Chondrocyte (in vitro differentiated cells): ENCODE measurements at regions not wholly inside any gene's neighbourhood (a gene's known extent, or its start where the extent isn't known, plus 50 kb on each side); places are given as distances from the start of the nearest gene placed in this dataset.

Source experiments
- DNase-seq: peaks from one replicate; pipeline ENCODE4 v3.0.0; 2021; ENCODE audit warnings: mixed read lengths, low spot score
- H3K27ac Mint-ChIP-seq: one replicate; pipeline ENCODE4 v1.8.0; 2021; ENCODE audit warnings: mild to moderate bottlenecking, moderate library complexity, mixed read lengths; ENCODE audit not compliant: unreplicated experiment
- H3K27me3 Mint-ChIP-seq: 2 replicates; pipeline ENCODE4 v1.8.0; 2021; ENCODE audit warnings: low read depth, mixed read lengths
- H3K36me3 Mint-ChIP-seq: 2 replicates; pipeline ENCODE4 v1.8.0; 2021; ENCODE audit warnings: low read depth, mixed read lengths
- H3K4me1 Mint-ChIP-seq: 2 replicates; pipeline ENCODE4 v1.8.0; 2021; ENCODE audit warnings: low read depth, mild to moderate bottlenecking, mixed read lengths
- H3K4me3 Mint-ChIP-seq: one replicate; pipeline ENCODE4 v1.8.0; 2021; ENCODE audit warnings: mild to moderate bottlenecking, moderate library complexity, mixed read lengths; ENCODE audit not compliant: unreplicated experiment
- H3K9me3 Mint-ChIP-seq: 2 replicates; pipeline ENCODE4 v1.8.0; 2021; ENCODE audit warnings: low read depth, mixed read lengths
- CTCF ChIP-seq: fragments of 200-600 bp; sonication (generic); IDR thresholded peaks from 2 replicates; pipeline ENCODE4 v1.5.0; 2021; ENCODE audit warnings: antibody characterized with exemption, mild to moderate bottlenecking, moderate library complexity

- Mint-ChIP-seq H3K27me3 (no peaks in the 10 kb centered on the region), H3K4me3 (no peak overlapping the region), H3K27ac (no peak overlapping the region), H3K4me1 (peaks cover 27% of the 10 kb centered on the region), H3K9me3 (no peaks in the 10 kb centered on the region), H3K36me3 (no peaks in the 10 kb centered on the region)
- no peak for TF ChIP-seq CTCF
- no peak for DNase-seq
Observed at GRCh38 chr6:148249679-148250375, 92.8 kb upstream of the SASH1 start.

GRCh38 chr6:148250975-148251685, 91.5 kb upstream of the SASH1 start:
- Mint-ChIP-seq H3K4me3 (no peak overlapping the region), H3K36me3 (no peaks in the 10 kb centered on the region), H3K9me3 (no peaks in the 10 kb centered on the region), H3K27ac (no peak overlapping the region), H3K27me3 (no peaks in the 10 kb centered on the region), H3K4me1 (peaks cover 16% of the 10 kb centered on the region)
- no peak for DNase-seq
- TF ChIP-seq CTCF: peak; percentile 80

- Mint-ChIP-seq H3K4me1 (peaks cover 13% of the 10 kb centered on the region), H3K9me3 (no peaks in the 10 kb centered on the region), H3K4me3 (no peak overlapping the region), H3K27ac (no peak overlapping the region), H3K27me3 (no peaks in the 10 kb centered on the region), H3K36me3 (no peaks in the 10 kb centered on the region)
- DNase-seq: no peak
- TF ChIP-seq CTCF: no peak
Observed at GRCh38 chr6:148251891-148252290, 90.7 kb upstream of the SASH1 start.

- Mint-ChIP-seq H3K4me1 (peaks cover 2% of the 10 kb centered on the region), H3K4me3 (no peak overlapping the region), H3K9me3 (no peaks in the 10 kb centered on the region), H3K36me3 (no peaks in the 10 kb centered on the region), H3K27me3 (no peaks in the 10 kb centered on the region), H3K27ac (no peak overlapping the region)
- DNase-seq: no peak
- no peak for TF ChIP-seq CTCF
Observed at GRCh38 chr6:148257810-148258209, 84.8 kb upstream of the SASH1 start.

- no peak overlapping the region for H3K4me3 Mint-ChIP-seq
- H3K27ac Mint-ChIP-seq: no peak overlapping the region
- H3K27me3 Mint-ChIP-seq: no peaks in the 10 kb centered on the region
- no peak for TF ChIP-seq CTCF
- DNase-seq: no peak
- peaks cover 9% of the 10 kb centered on the region for H3K4me1 Mint-ChIP-seq
- H3K36me3 Mint-ChIP-seq: no peaks in the 10 kb centered on the region
- no peaks in the 10 kb centered on the region for H3K9me3 Mint-ChIP-seq
Observed at GRCh38 chr6:148258868-148259267, 83.8 kb upstream of the SASH1 start.
